Cardiac septum (tissue), 1 donor: ENCODE measurements at regions not wholly inside any gene's neighbourhood (a gene's known extent, or its start where the extent isn't known, plus 50 kb on each side); places are given as distances from the start of the nearest gene placed in this dataset.

ENCODE experiments used
- DNase-seq: peaks from one replicate; pipeline ENCODE4 v3.0.0-alpha.2; 2020; ENCODE audit warnings: low spot score
- intact Hi-C: fragments of 100-400 bp; cut with DNase I; formaldehyde crosslinking; loops from one replicate; pipeline ENCODE4 v1.14.0; 2022
- donor health status: DM: no; HTN: no; CAD: no.

- DNase-seq = no peak
- intact Hi-C loops = no loop called here
Observed at GRCh38 chr21:24737296-24737850, 869.9 kb downstream of the MRPL39 start.

GRCh38 chr21:24730661-24731060, 876.6 kb downstream of the MRPL39 start:
- intact Hi-C loops = no loop called here
- no peak for DNase-seq

GRCh38 chr21:24729568-24729967, 877.7 kb downstream of the MRPL39 start:
- intact Hi-C loops = no loop called here

GRCh38 chr21:24727803-24728440, 879.4 kb downstream of the MRPL39 start:
- intact Hi-C loops = no loop called here
- no peak for DNase-seq

More at GRCh38 chr21:24729568-24729967, 877.7 kb downstream of the MRPL39 start:
- no peak for DNase-seq

GRCh38 chr21:24716281-24716918, 890.9 kb downstream of the MRPL39 start:
- no peak for DNase-seq
- intact Hi-C loops = no loop called here

- DNase-seq = no peak
- intact Hi-C loops = no loop called here
Observed at GRCh38 chr21:24714646-24715200, 892.6 kb downstream of the MRPL39 start.

DNA sequence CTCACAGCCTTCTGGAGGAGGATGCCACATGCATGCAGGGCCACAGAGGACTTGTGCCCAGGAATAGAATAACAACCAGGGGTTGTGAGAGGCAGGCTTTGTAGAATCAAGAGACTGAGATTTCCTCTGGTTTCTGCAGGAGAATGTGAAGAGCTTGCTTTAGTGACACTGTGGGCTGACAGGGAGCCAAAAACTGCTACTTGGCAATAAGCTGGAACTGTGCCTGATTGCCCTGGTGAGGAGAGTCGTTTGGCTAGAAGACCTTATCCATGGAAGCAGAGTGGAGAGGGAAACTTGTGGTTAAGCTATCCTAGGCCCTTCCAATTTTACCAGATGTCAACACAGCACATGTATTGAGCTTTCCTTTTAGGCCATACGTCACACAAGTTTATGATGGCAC, 902.1 kb downstream of the MRPL39 start:
- intact Hi-C loops = no loop called here

GRCh38 chr21:24693779-24694178, 913.5 kb downstream of the MRPL39 start:
- intact Hi-C loops = no loop called here
- DNase-seq = no peak

More for the DNA sequence above, 902.1 kb downstream of the MRPL39 start:
- no peak for DNase-seq

- intact Hi-C loops = no loop called here
Observed at GRCh38 chr21:24681456-24681855, 925.8 kb downstream of the MRPL39 start.

GRCh38 chr21:24671901-24672300, 935.4 kb downstream of the MRPL39 start:
- intact Hi-C loops = no loop called here
- no peak for DNase-seq

More at GRCh38 chr21:24681456-24681855, 925.8 kb downstream of the MRPL39 start:
- no peak for DNase-seq

GRCh38 chr21:24658926-24659325, 948.4 kb downstream of the MRPL39 start:
- DNase-seq = no peak
- intact Hi-C loops = no loop called here

DNA sequence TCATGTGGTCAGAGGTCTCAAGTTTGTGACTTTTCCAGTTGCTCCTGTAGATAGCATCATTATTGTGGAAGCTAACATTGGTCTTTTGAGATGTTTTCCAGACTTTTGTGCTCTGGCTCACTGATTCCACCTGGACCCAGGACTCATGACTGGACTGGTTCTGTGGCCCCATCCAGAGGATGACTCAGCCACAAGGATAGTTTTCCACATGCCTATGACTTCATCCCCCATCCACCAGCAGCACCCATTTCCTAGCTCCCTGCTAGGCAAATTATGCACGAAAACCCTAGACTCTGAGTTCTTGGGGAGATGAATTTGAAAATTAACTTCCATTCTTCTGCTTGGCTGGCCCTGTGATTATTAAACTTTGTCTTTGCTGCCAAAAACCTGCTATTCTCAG, 949.3 kb downstream of the MRPL39 start:
- intact Hi-C loops = no loop called here
- DNase-seq = no peak

DNA sequence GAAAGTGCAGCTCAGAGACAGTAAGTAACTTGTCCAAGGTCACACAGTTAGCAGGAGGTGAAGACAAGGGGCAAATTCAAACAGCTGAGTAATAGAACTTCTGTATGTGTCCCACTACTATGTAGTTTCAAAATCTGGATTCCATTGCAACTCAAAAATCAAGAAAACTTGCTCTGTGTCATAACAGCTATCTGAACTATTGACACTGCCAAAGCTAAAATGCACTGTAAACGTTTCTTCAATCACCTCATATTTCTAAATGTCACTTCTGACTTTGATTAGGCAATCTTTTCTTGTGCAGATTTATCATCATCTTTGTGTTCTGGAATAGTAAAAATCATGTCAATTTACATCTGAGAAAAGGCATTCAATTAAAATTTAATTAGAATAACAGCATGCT, 957.6 kb downstream of the MRPL39 start:
- DNase-seq = no peak
- intact Hi-C loops = no loop called here

DNA sequence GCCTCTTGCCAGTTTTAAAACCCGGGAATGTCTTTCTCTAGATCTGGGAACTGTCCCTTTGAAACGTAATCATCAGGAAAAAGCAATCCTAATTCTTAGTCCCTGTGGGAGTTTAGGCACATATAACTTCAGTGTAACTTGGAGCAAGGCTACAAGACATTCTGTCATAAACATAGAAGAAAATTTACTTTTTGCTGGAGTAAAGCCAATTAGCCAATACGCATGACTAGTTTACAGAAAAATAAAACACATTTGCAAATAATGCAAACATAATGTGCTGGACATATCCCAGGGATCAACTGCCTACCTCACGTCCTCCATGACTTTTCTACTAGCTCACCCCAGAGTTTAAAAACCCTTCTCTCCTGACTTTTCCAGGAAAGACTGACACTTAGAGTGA, 970.6 kb downstream of the MRPL39 start:
- DNase-seq = no peak
- intact Hi-C loops = no loop called here

DNA sequence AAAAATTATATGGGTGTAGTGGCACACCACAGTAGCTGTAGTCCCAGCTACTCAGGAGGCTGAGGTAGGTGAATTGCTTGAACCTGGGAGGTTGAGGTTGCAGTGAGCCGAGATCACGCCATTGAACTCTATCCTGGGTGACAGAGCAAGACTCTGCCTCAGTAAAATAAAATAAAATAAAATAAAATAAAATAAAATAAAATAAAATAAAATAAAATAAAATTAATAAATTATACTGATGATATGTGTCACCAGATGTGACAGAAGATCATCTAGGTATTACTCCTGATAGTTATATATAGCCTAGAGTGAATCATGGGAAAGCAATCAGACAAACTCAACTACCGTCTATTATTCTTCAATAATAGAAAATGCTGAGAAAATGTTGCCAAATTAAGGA, 972.5 kb downstream of the MRPL39 start:
- intact Hi-C loops = no loop called here
- DNase-seq = no peak

DNA sequence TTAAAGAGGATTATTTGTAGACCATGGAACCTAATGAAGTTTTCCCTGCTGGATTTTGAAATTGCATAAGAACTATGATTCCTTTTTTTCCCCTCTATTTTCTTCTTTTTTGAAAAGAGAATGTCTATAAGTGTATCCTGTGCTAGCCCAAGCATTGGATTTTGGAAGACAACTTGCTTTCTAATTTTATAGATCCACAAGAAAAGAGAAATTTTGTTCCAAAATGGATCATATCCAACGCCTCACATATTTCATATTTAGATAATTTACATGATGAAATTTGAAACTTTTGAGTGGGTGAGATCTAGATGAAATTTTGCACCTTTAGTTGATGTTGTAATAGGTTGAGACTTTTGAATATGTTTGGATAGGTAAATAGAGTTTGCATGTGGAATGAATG, 978.7 kb downstream of the MRPL39 start:
- DNase-seq = no peak
- intact Hi-C loops = no loop called here

- DNase-seq = no peak
- intact Hi-C loops = no loop called here
Observed at GRCh38 chr21:24628046-24628445, 979.2 kb downstream of the MRPL39 start.

DNA sequence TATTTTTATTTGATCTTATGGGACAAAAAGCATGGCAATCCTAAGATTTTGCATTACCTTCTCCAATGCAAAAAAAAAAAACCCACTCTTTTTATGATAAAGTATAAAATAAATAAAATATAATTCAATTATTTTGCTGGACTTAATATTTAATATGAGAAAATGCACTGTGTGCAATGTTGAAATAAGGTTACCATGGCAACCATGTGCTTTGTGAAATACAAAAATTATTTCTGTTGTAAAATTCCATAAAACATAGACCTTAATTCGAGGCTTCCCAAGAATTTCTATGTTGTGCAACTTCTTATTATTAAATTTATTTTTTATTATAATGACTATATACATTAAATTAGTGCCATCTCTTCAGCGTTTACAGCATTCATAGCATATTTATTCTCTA, 989.5 kb downstream of the MRPL39 start:
- intact Hi-C loops = no loop called here
- no peak for DNase-seq

- intact Hi-C loops = no loop called here
- no peak for DNase-seq
Observed at GRCh38 chr21:24594082-24594481, 1013.2 kb downstream of the MRPL39 start.

DNA sequence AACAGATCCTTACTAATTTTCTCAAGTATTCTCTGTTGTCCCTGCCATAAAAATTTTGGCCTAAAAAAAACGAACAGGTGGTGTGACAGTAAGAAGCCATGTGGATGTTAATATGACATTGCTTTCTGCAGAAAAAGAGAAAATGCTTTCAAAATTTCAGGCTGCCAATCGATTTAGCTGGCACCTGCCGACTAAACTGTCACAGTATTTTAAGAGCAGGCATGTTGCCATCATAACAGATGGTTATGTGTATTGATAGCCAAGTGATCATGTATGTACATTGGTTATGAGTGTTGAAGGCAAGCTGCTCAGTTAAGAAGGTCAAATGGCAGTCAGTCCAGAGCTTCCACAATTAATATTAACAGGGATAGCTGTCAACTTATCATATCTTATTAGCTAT, 1017.0 kb downstream of the MRPL39 start:
- DNase-seq = no peak
- intact Hi-C loops = no loop called here

- DNase-seq = no peak
- intact Hi-C loops = no loop called here
Observed at GRCh38 chr21:24583473-24583872, 1023.8 kb downstream of the MRPL39 start.
